ENCODE measurements at regions not wholly inside any gene's neighbourhood (a gene's known extent, or its start where the extent isn't known, plus 50 kb on each side); places are given as distances from the start of the nearest gene placed in this dataset.

GRCh38 chr9:27663526-27663925 lies 90.2 kb upstream of the C9orf72 start:
- H3K27ac ChIP-seq: no peak overlapping the region
- TF ChIP-seq CTCF (IDR thresholded peaks at IDR 0.05): no peak
- H3K27me3 ChIP-seq: no peaks in the 10 kb centered on the region
- no peak overlapping the region for H3K4me3 ChIP-seq
- no peaks in the 10 kb centered on the region for H3K9me3 ChIP-seq
- H3K4me1 ChIP-seq: no peaks in the 10 kb centered on the region
- H3K36me3 ChIP-seq: no peaks in the 10 kb centered on the region
- intact Hi-C loops (cut with DNase I): no loop called here
- no peak for DNase-seq (ENCODE audit: low spot score in 2 of 2)

DNA sequence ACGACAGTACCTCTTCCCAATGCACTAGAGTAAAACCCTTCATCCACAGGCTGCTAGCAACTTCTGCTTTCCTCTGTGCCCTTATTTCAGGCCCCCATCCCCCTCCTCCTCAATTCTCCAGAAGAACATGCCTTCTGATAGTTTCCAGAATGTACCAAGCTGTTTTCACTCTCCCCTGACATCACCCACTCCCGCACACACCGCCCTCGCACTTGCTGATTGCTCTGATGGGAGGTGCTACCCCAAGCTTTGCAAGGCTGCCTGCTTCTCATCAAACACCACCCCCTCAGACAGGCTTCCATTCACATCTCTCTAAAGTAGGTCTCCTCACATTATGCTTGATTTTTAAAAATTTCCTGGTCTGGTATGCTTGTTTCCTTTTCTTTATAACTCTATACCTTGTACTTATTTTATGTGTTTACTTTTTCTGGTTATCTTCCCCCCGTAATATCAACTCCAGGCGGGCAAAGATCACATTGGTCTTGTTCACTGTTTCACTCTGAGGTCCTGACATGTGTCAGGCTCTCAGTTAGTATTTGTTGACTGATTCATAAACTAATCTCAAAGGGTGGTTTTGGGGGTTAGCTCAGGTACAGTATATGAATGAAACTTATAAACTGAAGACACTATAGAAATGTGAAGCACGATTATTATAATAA lies 91.0 kb upstream of the C9orf72 start:
- Histone ChIP-seq H3K27ac (no peak overlapping the region), H3K27me3 (no peaks in the 10 kb centered on the region), H3K9me3 (no peaks in the 10 kb centered on the region), H3K4me3 (no peak overlapping the region), H3K4me1 (no peaks in the 10 kb centered on the region), H3K36me3 (no peaks in the 10 kb centered on the region)
- no peak for DNase-seq (ENCODE audit: low spot score in 2 of 2)
- no peak for TF ChIP-seq CTCF (IDR thresholded peaks at IDR 0.05)
- intact Hi-C loops (cut with DNase I): no loop called here

- Histone ChIP-seq H3K27me3 (no peaks in the 10 kb centered on the region), H3K9me3 (no peaks in the 10 kb centered on the region), H3K27ac (no peak overlapping the region), H3K4me3 (no peak overlapping the region), H3K4me1 (no peaks in the 10 kb centered on the region), H3K36me3 (no peaks in the 10 kb centered on the region)
- intact Hi-C loops (cut with DNase I): no loop called here
- no peak for DNase-seq (ENCODE audit: low spot score in 2 of 2)
- no peak for TF ChIP-seq CTCF (IDR thresholded peaks at IDR 0.05)
Observed at GRCh38 chr9:27665136-27665535, 91.9 kb upstream of the C9orf72 start.

DNA sequence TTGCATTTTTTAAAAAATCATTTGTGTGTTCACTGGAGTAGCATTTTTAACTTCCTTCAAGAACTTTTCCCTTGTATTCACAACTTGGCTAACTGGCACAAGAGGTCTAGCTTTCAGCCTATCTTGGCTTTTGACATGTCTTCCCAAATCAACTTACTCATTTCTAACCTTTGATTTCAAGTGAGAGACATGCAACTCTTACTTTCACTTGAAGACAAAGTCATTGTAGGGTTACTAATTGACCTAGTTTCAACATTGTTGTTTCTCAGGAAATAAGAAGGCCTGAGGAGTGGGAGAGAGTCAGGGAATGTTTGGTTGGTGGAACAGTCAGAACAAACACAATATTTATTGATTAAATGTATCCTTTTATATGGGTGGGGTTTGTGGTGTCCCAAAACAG lies 95.0 kb upstream of the C9orf72 start:
- no peak for TF ChIP-seq CTCF (IDR thresholded peaks at IDR 0.05)
- intact Hi-C loops (cut with DNase I): no loop called here
- no peak overlapping the region for H3K4me3 ChIP-seq
- H3K27ac ChIP-seq: no peak overlapping the region
- H3K27me3 ChIP-seq: no peaks in the 10 kb centered on the region
- no peaks in the 10 kb centered on the region for H3K4me1 ChIP-seq
- H3K9me3 ChIP-seq: no peaks in the 10 kb centered on the region
- no peaks in the 10 kb centered on the region for H3K36me3 ChIP-seq
- DNase-seq (ENCODE audit: low spot score in 2 of 2): no peak

DNA sequence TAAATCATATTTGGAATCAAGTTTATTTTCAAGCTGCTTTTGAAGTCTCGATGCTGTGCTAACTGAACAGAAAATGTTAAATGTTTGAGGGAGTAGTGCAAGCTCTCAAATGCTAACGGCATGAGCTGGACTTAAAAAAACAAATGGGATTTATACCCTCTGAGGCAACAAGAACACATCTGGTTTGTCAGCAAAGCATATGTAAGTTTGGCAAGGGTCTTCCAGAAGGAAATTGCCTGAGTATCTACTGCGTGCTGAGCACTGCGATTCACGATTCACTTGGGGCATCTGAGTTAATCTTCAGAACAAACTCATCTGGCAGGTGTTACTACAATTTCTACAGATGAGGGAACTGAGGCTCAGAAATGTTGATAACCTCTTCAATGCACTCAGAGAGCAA lies 98.4 kb upstream of the C9orf72 start:
- no peak for TF ChIP-seq CTCF (IDR thresholded peaks at IDR 0.05)
- intact Hi-C loops (cut with DNase I): no loop called here
- no peaks in the 10 kb centered on the region for H3K4me1 ChIP-seq
- no peaks in the 10 kb centered on the region for H3K9me3 ChIP-seq
- H3K27me3 ChIP-seq: no peaks in the 10 kb centered on the region
- no peaks in the 10 kb centered on the region for H3K36me3 ChIP-seq
- no peak for DNase-seq (ENCODE audit: low spot score in 2 of 2)
- no peak overlapping the region for H3K27ac ChIP-seq
- no peak overlapping the region for H3K4me3 ChIP-seq

DNA sequence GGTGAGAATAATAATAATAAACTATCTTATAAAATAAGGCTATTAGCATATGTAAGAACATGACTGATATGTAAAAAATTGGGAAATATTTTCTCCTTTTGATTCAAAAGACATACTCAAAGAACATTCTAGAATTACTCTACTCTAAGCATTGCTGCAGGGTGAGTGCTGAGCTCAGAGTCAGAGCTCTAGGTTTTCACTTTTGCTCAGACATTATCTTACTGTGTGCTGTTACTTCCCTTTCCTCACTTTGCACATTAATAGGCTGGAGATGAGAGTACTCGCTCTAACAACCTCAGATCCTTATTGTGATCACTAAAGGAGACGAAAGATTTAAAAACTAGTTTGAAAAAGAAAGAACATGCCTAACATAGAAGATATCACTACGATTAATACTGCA lies 99.4 kb upstream of the C9orf72 start:
- no peak overlapping the region for H3K27ac ChIP-seq
- TF ChIP-seq CTCF (IDR thresholded peaks at IDR 0.05): no peak
- intact Hi-C loops (cut with DNase I): no loop called here
- no peak overlapping the region for H3K4me3 ChIP-seq
- no peaks in the 10 kb centered on the region for H3K27me3 ChIP-seq
- no peak for DNase-seq (ENCODE audit: low spot score in 2 of 2)
- H3K36me3 ChIP-seq: no peaks in the 10 kb centered on the region
- H3K4me1 ChIP-seq: no peaks in the 10 kb centered on the region
- H3K9me3 ChIP-seq: no peaks in the 10 kb centered on the region

Measured in ascending aorta (tissue), 2 donors.